H1 (cell line): ENCODE measurements at regions not wholly inside any gene's neighbourhood (a gene's known extent, or its start where the extent isn't known, plus 50 kb on each side); places are given as distances from the start of the nearest gene placed in this dataset.

Experiments
- BCL11A ChIP-seq, 2 experiments: IDR thresholded peaks; one replicate each; pipeline ENCODE4 v1.6.1; 2011; ENCODE audit warnings: low read depth in 2 of 2, low read length in 2 of 2, mild to moderate bottlenecking in 2 of 2
- EP300 ChIP-seq, 2 experiments: IDR thresholded peaks; 1 replicate in 1 of 2; 2 replicates in 1 of 2; pipeline ENCODE4 v1.6.1; 2011 to 2012; ENCODE audit warnings: low read depth in 2 of 2, low read length in 2 of 2, mild to moderate bottlenecking in 2 of 2, borderline replicate concordance in 1 of 2, inconsistent platforms in 1 of 2, moderate library complexity in 1 of 2
- JUN ChIP-seq: IDR thresholded peaks from 2 replicates; pipeline ENCODE4 v1.6.1; 2011; ENCODE audit warnings: low read depth, mild to moderate bottlenecking, improper control_type of control experiment, low read length
- POLR2AphosphoS5 ChIP-seq: IDR thresholded peaks from 2 replicates; pipeline ENCODE4 v1.6.1; 2011; ENCODE audit warnings: low read depth, low read length
- RAD21 ChIP-seq, 2 experiments: IDR thresholded peaks in 1 of 2; conservative IDR thresholded peaks in 1 of 2; 2 replicates each; pipeline ENCODE4 v1.6.1; 2011; ENCODE audit warnings: low read depth in 2 of 2, low read length in 2 of 2, improper control_type of control experiment in 1 of 2, inconsistent platforms in 1 of 2, mild to moderate bottlenecking in 1 of 2, moderate library complexity in 1 of 2
- SP1 ChIP-seq: IDR thresholded peaks from 2 replicates; pipeline ENCODE4 v1.6.1; 2011; ENCODE audit warnings: low read depth, low read length
- SRF ChIP-seq: IDR thresholded peaks from 2 replicates; pipeline ENCODE4 v1.6.1; 2011; ENCODE audit warnings: mild to moderate bottlenecking, low read depth, low read length, moderate library complexity
- TF ChIP-seq, protein P1 (sequence below), 3 experiments: IDR thresholded peaks; 1 replicate in 2 of 3; 2 replicates in 1 of 3; pipeline versions ENCODE4 v1.5.1 to v1.6.1; 2011; ENCODE audit warnings: low read length in 3 of 3, mild to moderate bottlenecking in 3 of 3, inconsistent platforms in 2 of 3, low read depth in 1 of 3, moderate library complexity in 1 of 3; ENCODE audit not compliant: insufficient read depth in 1 of 3; ENCODE audit errors: control extremely low read depth in 1 of 3

- no peak for TF ChIP-seq POLR2AphosphoS5
- TF ChIP-seq SRF = no peak
- no peak for TF ChIP-seq SP1
- TF ChIP-seq JUN = no peak
- TF ChIP-seq EP300 (IDR thresholded peaks at IDR 0.05; ENCODE audit: borderline replicate concordance in 1 of 2, low read depth in 2 of 2, low read length in 2 of 2) = no peak
- TF ChIP-seq, protein P1, sequence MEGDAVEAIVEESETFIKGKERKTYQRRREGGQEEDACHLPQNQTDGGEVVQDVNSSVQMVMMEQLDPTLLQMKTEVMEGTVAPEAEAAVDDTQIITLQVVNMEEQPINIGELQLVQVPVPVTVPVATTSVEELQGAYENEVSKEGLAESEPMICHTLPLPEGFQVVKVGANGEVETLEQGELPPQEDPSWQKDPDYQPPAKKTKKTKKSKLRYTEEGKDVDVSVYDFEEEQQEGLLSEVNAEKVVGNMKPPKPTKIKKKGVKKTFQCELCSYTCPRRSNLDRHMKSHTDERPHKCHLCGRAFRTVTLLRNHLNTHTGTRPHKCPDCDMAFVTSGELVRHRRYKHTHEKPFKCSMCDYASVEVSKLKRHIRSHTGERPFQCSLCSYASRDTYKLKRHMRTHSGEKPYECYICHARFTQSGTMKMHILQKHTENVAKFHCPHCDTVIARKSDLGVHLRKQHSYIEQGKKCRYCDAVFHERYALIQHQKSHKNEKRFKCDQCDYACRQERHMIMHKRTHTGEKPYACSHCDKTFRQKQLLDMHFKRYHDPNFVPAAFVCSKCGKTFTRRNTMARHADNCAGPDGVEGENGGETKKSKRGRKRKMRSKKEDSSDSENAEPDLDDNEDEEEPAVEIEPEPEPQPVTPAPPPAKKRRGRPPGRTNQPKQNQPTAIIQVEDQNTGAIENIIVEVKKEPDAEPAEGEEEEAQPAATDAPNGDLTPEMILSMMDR (IDR thresholded peaks at IDR 0.05; ENCODE audit: control extremely low read depth in 1 of 3, insufficient read depth in 1 of 3, low read depth in 1 of 3, low read length in 3 of 3) = no peak
- no peak for TF ChIP-seq BCL11A (IDR thresholded peaks at IDR 0.05; ENCODE audit: low read depth in 2 of 2, low read length in 2 of 2)
- no peak for TF ChIP-seq RAD21 (IDR thresholded peaks at IDR 0.05 in 1 of 2, conservative IDR thresholded peaks at IDR 0.05 in 1 of 2; ENCODE audit: low read depth in 2 of 2, low read length in 2 of 2)
These were observed 103.7 kb upstream of the DPT start for GRCh38 chr1:168832661-168833060.
